ENCODE measurements at regions not wholly inside any gene's neighbourhood (a gene's known extent, or its start where the extent isn't known, plus 50 kb on each side); places are given as distances from the start of the nearest gene placed in this dataset.
"Not testable (repeated sequence)": the region's sequence is repeated elsewhere in the genome, so short reads cannot be mapped to it uniquely, and the experiment has no call there.

GRCh38 chr18:39344487-39344886, 1778.9 kb upstream of the CELF4 start:
- DNase-seq (ENCODE audit: low read depth, low spot score), result no peak

- no peak for DNase-seq (ENCODE audit: low read depth, low spot score)
These were observed 1775.5 kb upstream of the CELF4 start for GRCh38 chr18:39341129-39341528.

GRCh38 chr18:39340418-39340817, 1774.8 kb upstream of the CELF4 start:
- DNase-seq (ENCODE audit: low read depth, low spot score), result no peak

- DNase-seq (ENCODE audit: low read depth, low spot score), result no peak
These were observed 1764.1 kb upstream of the CELF4 start for GRCh38 chr18:39329496-39330275.

GRCh38 chr18:39326772-39327171, 1761.2 kb upstream of the CELF4 start:
- DNase-seq (ENCODE audit: low read depth, low spot score), result no peak

- DNase-seq (ENCODE audit: low read depth, low spot score), result no peak
These were observed 1760.4 kb upstream of the CELF4 start for GRCh38 chr18:39325973-39326372.

- DNase-seq (ENCODE audit: low read depth, low spot score), result no peak
These were observed 1753.5 kb upstream of the CELF4 start for GRCh38 chr18:39319141-39319540.

- DNase-seq (ENCODE audit: low read depth, low spot score), result no peak
These were observed 1752.9 kb upstream of the CELF4 start for GRCh38 chr18:39318462-39318861.

GRCh38 chr18:39318008-39318407, 1752.4 kb upstream of the CELF4 start:
- no peak for DNase-seq (ENCODE audit: low read depth, low spot score)

GRCh38 chr18:39314595-39314994, 1749.0 kb upstream of the CELF4 start:
- no peak for DNase-seq (ENCODE audit: low read depth, low spot score)

- no peak for DNase-seq (ENCODE audit: low read depth, low spot score)
These were observed 1748.4 kb upstream of the CELF4 start for GRCh38 chr18:39313992-39314391.

- DNase-seq (ENCODE audit: low read depth, low spot score), result no peak
These were observed 1745.6 kb upstream of the CELF4 start for GRCh38 chr18:39311111-39311712.

GRCh38 chr18:39308931-39309521, 1743.4 kb upstream of the CELF4 start:
- DNase-seq (ENCODE audit: low read depth, low spot score), result not testable (repeated sequence)

- DNase-seq (ENCODE audit: low read depth, low spot score), result no peak
These were observed 1740.2 kb upstream of the CELF4 start for GRCh38 chr18:39305766-39306165.

- DNase-seq (ENCODE audit: low read depth, low spot score), result no peak
These were observed 1736.9 kb upstream of the CELF4 start for GRCh38 chr18:39302481-39302880.

GRCh38 chr18:39299152-39299551, 1733.6 kb upstream of the CELF4 start:
- no peak for DNase-seq (ENCODE audit: low read depth, low spot score)

- DNase-seq (ENCODE audit: low read depth, low spot score), result no peak
These were observed 1731.6 kb upstream of the CELF4 start for GRCh38 chr18:39297225-39297624.

GRCh38 chr18:39296293-39296888, 1730.8 kb upstream of the CELF4 start:
- DNase-seq (ENCODE audit: low read depth, low spot score), result no peak

GRCh38 chr18:39276764-39277163, 1711.2 kb upstream of the CELF4 start:
- DNase-seq (ENCODE audit: low read depth, low spot score), result no peak

- no peak for DNase-seq (ENCODE audit: low read depth, low spot score)
These were observed 1708.9 kb upstream of the CELF4 start for GRCh38 chr18:39274535-39274934.

GRCh38 chr18:39272230-39272629, 1706.6 kb upstream of the CELF4 start:
- DNase-seq (ENCODE audit: low read depth, low spot score), result no peak

GRCh38 chr18:39271654-39272053, 1706.1 kb upstream of the CELF4 start:
- DNase-seq (ENCODE audit: low read depth, low spot score), result no peak

GRCh38 chr18:39260565-39260964, 1695.0 kb upstream of the CELF4 start:
- no peak for DNase-seq (ENCODE audit: low read depth, low spot score)

All from iPS DF 19.7 (cell line).